Glutamatergic neuron (in vitro differentiated cells): ENCODE measurements at regions not wholly inside any gene's neighbourhood (a gene's known extent, or its start where the extent isn't known, plus 50 kb on each side); places are given as distances from the start of the nearest gene placed in this dataset.

Source experiments
- DNase-seq: peaks from one replicate; pipeline ENCODE4 v3.0.0; 2022
- H3K27ac Mint-ChIP-seq: one replicate; pipeline ENCODE4 v1.8.0; 2020; ENCODE audit warnings: mild to moderate bottlenecking, mixed read lengths, inconsistent platforms; ENCODE audit not compliant: unreplicated experiment
- H3K27me3 Mint-ChIP-seq: one replicate; pipeline ENCODE4 v1.8.0; 2020; ENCODE audit warnings: mild to moderate bottlenecking, moderate library complexity, mixed read lengths, inconsistent platforms; ENCODE audit not compliant: unreplicated experiment
- H3K36me3 Mint-ChIP-seq: one replicate; pipeline ENCODE4 v1.8.0; 2020; ENCODE audit warnings: mild to moderate bottlenecking, mixed read lengths, inconsistent platforms; ENCODE audit not compliant: unreplicated experiment
- H3K4me1 Mint-ChIP-seq: one replicate; pipeline ENCODE4 v1.8.0; 2020; ENCODE audit warnings: mild to moderate bottlenecking, low read depth, mixed read lengths, inconsistent platforms; ENCODE audit not compliant: unreplicated experiment
- H3K4me3 Mint-ChIP-seq: one replicate; pipeline ENCODE4 v1.8.0; 2020; ENCODE audit warnings: mild to moderate bottlenecking, mixed read lengths, inconsistent platforms; ENCODE audit not compliant: unreplicated experiment
- H3K9me3 Mint-ChIP-seq: one replicate; pipeline ENCODE4 v1.8.0; 2020; ENCODE audit warnings: mild to moderate bottlenecking, moderate library complexity, mixed read lengths, inconsistent platforms; ENCODE audit not compliant: unreplicated experiment
- TF ChIP-seq, protein P1 (sequence below): fragments of 200-600 bp; sonication (generic); IDR thresholded peaks from one replicate; pipeline ENCODE4 v1.5.0; 2021; ENCODE audit not compliant: partially characterized antibody, unreplicated experiment

DNA sequence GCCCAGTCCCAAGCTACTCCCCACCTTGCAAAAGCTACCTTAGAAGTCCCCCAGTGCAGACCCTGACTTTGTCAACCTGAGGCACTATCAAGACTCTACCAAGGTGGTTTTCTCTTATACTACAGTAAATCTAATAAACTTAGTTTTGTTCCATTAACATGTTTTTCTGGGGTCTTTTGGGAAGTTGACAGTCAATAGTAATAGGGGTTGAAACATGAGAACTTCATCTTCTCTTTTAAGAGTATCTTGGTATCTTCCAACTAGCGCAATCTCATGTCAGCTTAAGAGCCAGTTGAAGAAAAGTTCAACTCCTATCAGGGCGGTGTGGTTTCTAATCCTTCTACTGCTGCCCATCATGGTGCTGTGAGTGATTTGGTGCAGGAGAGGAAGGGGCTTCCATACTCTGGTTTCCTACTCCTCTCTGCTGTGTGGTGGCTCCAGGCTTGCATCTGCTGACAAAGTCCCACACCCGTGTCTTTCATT, 164.2 kb downstream of the FOXA2 start:
- Mint-ChIP-seq H3K4me1 (no peaks in the 10 kb centered on the region), H3K9me3 (no peaks in the 10 kb centered on the region), H3K27ac (no peak overlapping the region), H3K27me3 (peaks cover 2% of the 10 kb centered on the region), H3K36me3 (no peaks in the 10 kb centered on the region), H3K4me3 (no peak overlapping the region)
- DNase-seq: no peak
- TF ChIP-seq, protein P1, sequence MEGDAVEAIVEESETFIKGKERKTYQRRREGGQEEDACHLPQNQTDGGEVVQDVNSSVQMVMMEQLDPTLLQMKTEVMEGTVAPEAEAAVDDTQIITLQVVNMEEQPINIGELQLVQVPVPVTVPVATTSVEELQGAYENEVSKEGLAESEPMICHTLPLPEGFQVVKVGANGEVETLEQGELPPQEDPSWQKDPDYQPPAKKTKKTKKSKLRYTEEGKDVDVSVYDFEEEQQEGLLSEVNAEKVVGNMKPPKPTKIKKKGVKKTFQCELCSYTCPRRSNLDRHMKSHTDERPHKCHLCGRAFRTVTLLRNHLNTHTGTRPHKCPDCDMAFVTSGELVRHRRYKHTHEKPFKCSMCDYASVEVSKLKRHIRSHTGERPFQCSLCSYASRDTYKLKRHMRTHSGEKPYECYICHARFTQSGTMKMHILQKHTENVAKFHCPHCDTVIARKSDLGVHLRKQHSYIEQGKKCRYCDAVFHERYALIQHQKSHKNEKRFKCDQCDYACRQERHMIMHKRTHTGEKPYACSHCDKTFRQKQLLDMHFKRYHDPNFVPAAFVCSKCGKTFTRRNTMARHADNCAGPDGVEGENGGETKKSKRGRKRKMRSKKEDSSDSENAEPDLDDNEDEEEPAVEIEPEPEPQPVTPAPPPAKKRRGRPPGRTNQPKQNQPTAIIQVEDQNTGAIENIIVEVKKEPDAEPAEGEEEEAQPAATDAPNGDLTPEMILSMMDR: no peak

DNA sequence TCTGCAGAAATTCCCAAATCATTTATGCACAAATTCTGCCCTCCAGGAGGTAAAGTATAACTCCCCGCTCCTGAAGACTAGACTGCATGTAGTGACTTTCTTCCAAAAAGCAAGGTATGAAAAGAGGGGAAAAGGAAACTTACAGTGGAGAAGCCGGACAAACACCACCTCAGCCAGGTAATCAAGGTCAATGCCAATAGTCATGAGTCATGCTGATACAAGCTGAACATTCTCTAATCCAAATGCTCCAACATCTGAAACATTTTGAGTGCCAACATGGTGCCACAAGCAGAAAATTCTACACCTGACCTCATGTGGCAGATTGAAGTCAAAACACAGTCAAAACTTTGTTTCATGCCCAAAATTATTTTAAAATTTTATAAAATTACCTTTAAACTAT, 165.6 kb downstream of the FOXA2 start:
- Mint-ChIP-seq H3K36me3 (no peaks in the 10 kb centered on the region), H3K27me3 (no peaks in the 10 kb centered on the region), H3K4me1 (no peaks in the 10 kb centered on the region)

DNA sequence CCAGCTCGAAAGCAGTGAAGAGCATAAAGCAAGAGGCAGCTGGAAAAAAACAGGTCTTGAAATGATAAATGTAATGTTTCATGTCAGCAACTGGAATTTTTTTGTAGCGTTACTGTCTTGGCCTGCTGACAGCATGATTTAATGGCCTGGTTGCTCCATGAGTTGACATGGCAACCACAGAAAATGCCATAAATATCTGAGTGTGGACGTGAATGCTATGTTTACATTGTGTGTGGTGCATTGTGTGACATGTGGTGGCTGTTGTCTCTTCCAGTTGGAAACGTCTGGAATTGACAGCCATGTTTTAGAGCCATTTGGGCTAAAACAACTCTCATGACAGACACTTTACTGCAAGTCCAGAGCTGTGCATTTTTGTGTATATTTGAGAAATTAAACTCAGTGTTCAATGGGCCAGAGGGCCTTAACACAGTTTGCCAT, 170.0 kb downstream of the FOXA2 start:
- no peaks in the 10 kb centered on the region for H3K27me3 Mint-ChIP-seq
- H3K27ac Mint-ChIP-seq: no peak overlapping the region

More for the DNA sequence above, 165.6 kb downstream of the FOXA2 start:
- Mint-ChIP-seq H3K9me3 (no peaks in the 10 kb centered on the region), H3K4me3 (no peak overlapping the region), H3K27ac (no peak overlapping the region)
- DNase-seq: no peak
- TF ChIP-seq, protein P1: no peak

DNA sequence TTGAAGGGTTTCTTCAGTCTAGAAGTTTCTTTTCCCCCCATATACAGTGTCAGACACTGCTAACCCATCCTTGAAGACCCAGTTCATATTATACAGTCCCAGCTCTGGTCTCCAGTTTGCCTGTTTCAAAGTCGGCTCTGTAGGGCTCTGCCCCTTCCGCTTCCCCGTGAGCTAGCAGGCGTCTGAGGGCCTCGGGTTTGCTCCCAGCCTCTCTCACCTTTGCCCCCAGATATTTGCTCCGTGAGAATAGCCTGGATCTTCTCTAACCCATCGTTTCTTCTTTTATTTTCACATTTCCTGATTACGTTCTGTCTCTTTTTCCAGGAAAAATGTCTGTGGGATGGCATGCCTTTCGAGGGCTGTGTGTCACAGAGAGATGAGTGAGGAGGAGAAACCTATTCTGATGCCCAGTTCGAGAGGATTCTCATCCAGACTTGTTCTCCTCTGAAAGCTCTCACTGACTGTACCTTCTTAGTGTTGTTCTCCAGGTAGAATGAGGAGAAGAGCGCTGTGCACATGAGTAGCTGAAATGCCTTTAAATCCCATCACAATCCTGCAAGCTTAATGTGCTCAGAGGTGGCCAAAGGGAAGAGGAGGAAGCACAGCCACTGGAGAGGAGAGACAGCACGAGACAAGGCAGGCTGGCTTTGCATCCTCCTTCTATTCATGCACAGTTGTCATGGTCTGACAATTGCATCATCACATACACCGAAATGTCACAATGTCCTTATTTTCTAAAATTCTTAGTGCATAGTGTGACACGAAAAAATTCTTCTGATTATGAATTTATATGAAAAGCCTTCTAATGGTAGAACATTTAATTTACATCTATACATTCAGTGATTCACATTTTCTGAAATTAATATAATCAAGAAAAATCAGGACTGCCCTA, 171.1 kb downstream of the FOXA2 start:
- H3K9me3 Mint-ChIP-seq: peaks cover 4% of the 10 kb centered on the region
- no peaks in the 10 kb centered on the region for H3K36me3 Mint-ChIP-seq
- DNase-seq: no peak
- no peak overlapping the region for H3K27ac Mint-ChIP-seq
- TF ChIP-seq, protein P1: no peak
- no peak overlapping the region for H3K4me3 Mint-ChIP-seq
- H3K4me1 Mint-ChIP-seq: no peaks in the 10 kb centered on the region
- no peaks in the 10 kb centered on the region for H3K27me3 Mint-ChIP-seq

More for the DNA sequence above, 170.0 kb downstream of the FOXA2 start:
- TF ChIP-seq, protein P1: no peak
- H3K4me1 Mint-ChIP-seq: no peaks in the 10 kb centered on the region
- no peaks in the 10 kb centered on the region for H3K36me3 Mint-ChIP-seq
- no peak for DNase-seq
- no peak overlapping the region for H3K4me3 Mint-ChIP-seq
- peaks cover 4% of the 10 kb centered on the region for H3K9me3 Mint-ChIP-seq
